Frontal cortex (tissue), 3 donors: ENCODE measurements at regions not wholly inside any gene's neighbourhood (a gene's known extent, or its start where the extent isn't known, plus 50 kb on each side); places are given as distances from the start of the nearest gene placed in this dataset.
A peak's percentile ranks its signal among the peaks of the same experiment; 100 is the strongest.
"Not testable (repeated sequence)": the region's sequence is repeated elsewhere in the genome, so short reads cannot be mapped to it uniquely, and the experiment has no call there.

ENCODE experiments used
- DNase-seq, 2 donors: peaks; one replicate each; pipeline ENCODE4 v3.0.0; 2012; ENCODE audit warnings: low spot score in 2 of 2
- FAIRE-seq: peaks from 2 replicates; lab custom pipeline; 2012; peaks lifted over from hg19 to GRCh38; lab: Jason Lieb, UNC
- donor health status: control.
- donor health status: control.
- donor health status: control.

DNA sequence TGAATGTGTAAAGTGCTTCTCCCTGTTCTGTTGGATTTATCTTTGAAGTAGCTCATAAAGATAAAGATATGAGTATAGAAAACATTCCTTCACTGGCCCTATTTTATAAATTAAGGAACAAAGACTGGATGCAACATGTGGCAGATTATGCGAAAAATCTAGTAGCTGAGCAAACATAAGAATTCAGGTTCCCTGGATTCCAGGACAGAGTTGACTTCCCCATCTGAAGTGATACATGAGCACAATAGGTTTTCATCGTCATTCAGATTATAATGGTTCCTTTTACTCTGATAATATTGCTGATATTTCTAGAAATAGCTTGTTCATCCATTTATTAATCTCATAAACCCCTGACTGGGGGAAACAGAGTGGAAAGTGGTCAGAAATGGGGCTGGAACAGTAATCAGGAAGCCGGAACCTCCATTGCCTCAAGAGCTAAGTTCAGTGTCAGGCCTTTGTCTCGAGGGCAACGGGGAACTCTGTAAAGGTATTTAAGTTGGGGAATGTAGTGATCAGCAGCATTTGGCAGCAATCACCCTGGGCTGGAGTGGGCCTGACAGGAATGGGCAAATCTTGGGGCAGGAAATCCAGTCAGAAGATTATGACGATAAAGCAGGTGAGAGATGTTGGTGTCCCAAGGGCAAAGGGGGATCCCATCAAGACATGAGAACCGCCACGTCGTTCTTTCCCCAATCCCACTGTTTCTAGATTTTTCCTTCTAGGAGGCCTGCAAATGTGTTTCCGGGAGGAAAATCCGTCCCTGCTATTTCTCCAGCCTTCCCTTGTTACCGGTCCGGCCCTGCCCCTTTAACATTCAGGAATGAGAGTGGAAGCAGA is 232.5 kb upstream of the SERP2 start:
- DNase-seq, result no peak
- no peak for FAIRE-seq

DNA sequence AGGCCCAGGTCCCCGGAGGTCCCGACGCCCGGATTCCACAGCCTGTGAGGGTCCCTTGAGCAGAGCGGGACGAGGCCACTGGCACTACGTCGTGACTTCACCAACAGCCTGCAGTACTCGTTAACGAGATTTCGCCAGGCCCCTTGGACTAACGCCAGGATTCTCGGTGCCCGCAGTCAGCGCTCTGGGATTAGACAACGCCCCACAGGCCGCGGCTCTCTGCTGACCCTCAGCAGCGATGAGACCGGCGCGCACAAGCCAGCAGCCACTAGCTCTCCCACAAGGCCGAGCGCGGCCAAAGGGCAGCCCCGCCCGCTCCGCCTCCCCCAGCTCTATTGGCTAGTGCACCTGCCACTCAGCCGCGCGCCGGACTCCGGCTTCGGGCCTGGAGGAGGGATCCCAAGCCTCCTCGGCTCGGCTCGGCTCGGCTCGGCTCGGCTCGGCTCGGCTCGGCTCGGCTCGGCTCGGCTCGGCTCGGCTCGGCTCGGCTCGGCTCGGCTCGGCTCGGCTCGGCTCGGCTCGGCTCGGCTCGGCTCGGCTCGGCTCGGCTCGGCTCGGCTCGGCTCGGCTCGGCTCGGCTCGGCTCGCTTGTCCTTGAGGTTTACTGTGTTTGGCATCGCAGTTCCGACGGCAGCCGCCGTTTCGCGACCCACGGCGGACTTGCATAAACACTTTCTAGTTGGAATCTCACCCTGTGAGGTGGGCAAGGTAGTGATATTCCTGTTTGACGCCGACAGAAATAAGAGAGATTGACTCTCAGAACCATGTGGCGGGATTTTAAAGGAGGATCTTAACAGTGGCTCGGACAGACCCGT is 231.7 kb upstream of the SERP2 start:
- DNase-seq, result peak; percentile 94 to 99
- no peak for FAIRE-seq

DNA sequence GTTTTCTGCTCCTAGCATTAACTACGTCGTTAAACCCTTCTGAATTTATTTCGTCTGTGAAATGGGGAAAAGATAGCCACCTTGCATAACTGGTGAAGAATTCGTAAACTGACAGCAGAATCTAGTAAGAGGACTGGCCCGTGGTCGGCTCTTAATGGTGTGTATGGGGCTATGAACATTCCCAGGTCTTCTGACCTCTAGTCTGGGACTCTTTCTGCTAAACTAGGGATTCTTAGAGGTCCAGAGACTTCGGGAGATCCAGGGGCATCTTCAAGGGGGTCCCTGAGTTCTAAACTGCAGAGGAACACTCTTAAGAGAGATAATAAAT is 231.1 kb upstream of the SERP2 start:
- no peak for FAIRE-seq

DNA sequence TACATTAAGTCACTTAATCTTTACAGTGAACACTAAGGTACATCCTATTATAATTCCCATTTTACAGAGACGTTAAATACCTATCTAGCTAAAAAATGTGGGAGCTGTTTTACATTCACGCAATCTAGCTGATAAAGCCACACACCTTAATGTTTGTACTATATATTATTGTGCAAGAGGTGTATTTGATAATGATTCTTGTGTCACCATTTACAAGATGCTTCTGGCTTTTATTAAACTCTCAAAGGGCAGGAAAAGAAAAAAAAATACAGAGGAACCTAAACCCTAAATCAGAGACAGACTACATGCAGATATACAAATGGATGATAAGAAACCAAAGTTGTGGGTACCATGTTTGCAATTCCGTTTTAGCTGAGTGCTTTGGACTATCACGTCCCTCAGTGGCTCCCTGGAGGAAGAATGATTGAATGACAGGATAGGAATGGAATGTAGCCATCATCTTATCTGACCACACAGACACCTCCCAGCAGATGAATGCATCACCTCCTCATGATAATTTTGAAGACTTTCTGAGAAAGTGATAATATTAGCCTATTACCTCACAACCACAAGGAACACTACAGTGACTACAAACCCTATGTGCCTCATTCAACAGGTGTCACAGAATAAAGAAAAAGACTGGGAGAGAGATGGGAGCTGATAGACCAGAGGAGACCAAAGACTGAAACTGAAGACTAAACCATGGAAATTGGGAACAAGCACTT is 230.5 kb upstream of the SERP2 start:
- DNase-seq (no peak), FAIRE-seq (no peak)

More for the DNA sequence above, 231.1 kb upstream of the SERP2 start:
- DNase-seq, result peak in 1 of 2 donors; percentile 24

DNA sequence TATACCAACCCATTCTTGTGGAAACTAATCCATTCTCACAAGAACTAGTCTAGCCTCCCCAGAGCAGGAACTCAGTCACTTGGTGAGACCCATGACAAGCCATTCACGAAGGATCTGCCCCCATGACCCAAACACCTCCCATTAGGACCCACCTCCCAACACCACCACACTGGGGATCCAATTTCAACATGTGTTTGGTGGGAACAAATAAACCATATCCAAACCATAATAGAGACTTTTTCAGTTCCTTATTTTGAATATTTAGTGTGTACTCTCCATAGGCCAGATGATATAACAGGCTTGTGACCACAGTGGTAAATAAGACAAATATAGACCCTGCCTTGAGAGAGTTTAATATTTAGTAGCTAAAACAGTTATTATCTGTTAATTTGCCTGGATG is 227.5 kb upstream of the SERP2 start:
- FAIRE-seq, result no peak

DNA sequence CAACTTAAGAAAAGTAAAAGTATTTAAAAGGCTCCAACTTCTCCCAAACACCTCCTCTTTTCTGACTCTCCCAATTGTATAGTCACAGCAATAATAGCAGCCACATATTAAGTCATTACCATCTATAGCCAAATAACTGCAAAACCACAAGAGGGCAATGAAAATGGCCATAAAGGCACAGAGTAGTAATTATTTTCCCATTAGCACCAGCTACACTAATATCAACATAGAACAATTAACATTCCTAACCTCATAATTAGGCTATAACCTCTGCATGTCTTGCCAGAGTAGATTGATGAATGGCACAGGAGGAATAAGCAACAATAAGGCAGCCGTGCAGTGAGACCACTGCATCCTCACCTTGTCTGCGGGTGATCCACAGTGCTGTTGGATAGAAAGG is 226.4 kb upstream of the SERP2 start:
- FAIRE-seq (no peak), DNase-seq (no peak)

More for the DNA sequence above, 227.5 kb upstream of the SERP2 start:
- DNase-seq, result no peak

DNA sequence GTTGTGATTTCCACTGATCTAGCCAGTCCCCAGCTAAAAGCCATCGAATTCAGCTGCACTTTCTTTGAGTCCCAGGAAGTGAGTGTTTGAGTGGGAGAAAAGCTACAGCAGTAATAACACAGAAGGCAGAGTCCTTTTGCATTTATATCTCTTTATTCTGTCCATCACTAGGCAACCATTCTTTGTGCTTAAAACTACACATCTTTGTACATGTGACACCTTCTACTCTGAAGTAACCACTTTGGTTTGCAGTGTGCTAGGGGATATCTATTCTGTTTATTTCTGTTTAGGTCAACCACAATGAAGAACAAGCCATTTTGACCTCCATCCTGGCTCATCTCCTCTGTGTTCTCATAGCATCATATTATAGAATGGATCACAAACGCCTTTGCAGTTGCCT is 226.0 kb upstream of the SERP2 start:
- DNase-seq (no peak), FAIRE-seq (no peak)

DNA sequence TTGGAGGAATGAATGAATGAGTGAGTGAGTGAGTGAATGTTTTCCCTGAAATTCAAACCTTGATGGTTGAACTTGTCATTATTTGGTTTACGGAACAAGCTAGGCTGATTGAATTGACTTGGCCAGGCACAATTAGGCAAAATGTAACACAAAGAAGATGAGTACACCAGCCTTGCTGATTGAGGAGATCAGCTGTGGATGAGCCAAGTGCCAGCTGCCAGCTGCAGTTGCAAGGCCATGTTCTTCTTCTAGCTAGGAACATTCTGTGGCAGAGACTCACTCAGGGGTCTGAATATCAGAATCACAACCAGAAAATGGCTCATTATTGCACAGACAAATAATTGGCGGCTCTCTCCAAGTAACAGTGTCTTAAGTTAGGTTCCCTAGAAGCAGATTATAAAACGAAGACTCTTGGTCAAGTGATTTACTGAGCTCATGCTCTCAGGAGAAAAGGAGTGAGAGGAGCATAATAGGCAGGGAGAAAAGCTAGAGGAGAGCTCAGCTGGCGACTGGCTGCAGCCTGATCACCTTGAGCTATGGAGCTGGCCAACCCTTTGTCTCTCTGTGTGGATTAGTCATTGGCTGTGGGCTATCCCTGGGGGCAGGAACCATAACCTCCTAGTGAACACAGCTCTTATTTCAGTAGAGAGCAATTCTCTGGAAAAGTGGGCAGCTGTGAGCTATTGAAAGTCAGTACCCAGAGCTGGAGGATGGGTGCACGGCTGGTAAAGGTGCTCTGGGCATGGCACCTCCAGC is 225.3 kb upstream of the SERP2 start:
- DNase-seq (no peak), FAIRE-seq (no peak)

DNA sequence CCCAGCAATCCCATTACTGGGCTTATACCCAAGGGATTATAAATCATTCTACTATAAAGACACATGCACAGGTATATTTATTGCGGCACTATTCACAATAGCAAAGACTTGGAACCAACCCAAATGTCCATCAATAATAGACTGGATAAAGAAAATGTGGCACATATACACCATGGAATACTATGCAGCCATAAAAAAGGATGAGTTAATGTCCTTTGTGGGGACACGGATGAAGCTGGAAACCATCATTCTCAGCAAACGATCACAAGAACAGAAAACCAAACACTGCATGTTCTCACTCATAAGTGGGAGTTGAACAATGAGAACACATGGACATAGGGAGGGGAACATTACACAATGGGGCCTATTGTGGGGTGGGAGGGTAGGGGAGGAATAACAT is 224.4 kb upstream of the SERP2 start:
- FAIRE-seq, DNase-seq: not testable (repeated sequence)

DNA sequence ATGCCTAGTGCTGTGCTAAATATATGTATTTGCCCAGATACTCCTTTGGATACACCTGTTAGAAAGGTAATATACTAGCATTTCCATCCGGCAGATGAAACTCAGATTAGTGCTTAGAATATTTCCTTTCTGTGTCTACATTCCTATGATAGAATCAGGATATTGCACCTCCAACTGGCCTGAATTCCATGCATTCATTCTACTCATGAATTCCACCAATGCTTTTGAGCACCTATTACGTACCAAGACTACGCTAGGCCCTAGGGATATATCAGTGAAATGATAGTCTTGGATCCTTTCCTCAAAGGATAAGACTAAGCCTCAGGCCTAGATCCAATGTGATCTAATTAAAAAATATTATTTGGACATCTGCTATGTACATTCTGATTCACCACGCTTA is 223.8 kb upstream of the SERP2 start:
- no peak for FAIRE-seq
- DNase-seq, result no peak

DNA sequence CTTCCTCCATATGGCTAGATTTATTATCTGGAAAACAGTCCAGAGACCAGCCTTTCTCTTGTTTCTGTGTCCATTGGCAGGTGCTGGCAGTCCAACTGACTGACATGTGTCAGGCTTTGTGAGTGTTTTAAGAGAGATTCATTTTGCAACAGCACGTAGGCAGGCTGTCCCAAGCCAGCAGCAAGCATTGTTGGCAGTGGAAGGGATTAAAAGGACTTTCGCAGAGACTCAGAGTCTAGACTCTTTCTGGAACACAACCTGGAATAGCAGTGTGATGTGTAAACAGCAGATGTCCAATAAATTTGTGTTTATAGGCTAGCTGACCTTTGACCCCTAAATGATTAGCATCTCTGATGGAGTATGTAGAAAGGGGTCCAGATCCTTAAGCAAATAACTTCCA is 222.2 kb upstream of the SERP2 start:
- DNase-seq (no peak), FAIRE-seq (no peak)

DNA sequence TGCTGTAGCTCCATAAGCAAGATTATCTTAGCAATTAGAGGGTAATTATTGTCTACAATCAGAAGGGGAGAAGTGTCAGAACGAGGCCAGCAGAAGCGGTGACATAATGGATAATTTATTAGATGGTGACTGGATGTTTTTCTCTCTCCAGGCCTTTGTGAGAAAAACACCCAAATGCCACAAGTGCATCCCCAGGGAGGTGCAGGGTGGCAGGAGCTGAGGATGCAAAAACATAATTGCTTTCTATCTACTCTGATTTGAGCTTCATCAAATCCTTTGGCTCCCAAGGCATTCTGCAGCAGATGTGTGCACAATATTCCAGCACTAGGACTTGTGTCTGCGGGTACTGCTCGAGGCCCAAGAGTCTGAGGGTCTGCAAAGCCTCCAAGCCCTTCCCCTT is 220.1 kb upstream of the SERP2 start:
- DNase-seq (no peak), FAIRE-seq (no peak)

DNA sequence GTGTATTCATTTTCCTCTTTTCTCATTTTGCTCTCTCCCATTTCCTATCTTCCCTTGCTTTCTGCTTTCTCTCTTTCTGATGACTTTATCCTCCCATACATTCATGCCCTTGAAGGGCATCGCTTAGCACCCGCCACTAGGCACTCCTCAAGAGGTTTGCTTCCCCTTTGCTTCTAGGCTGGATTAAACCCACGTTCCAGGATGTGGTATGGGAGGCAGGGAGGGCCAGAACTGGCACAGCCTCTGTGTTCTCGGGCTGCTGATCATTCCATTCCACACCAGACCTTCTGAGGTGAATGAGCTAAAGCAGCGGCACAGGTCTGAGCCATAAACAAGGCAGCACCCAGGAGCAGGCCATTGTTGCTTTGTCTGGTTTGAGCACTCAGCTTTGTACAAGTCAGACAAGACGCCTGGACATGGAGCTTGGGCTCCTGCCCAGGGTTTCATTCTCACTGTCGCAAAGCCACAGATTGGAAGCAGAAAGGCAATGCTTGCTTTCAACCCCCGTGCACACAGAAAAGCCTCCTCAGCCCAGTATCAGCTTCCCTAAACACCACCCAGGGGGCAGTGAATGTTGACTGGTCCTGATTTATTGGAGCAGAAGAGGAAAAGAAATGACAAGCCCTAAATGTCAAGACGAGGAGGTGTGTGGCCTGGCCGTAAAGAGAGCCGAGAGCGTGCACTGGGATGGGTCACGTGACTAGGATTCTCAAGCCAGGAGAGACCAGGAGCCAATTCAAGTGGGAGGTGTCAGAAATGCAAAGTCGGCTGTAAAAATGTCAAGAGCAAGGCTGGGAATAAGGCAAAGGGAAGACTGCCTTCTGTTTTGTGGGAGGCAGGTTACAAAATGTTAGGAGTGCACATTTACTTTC is 218.0 kb upstream of the SERP2 start:
- DNase-seq, result peak in 1 of 2 donors; percentile 32
- no peak for FAIRE-seq

DNA sequence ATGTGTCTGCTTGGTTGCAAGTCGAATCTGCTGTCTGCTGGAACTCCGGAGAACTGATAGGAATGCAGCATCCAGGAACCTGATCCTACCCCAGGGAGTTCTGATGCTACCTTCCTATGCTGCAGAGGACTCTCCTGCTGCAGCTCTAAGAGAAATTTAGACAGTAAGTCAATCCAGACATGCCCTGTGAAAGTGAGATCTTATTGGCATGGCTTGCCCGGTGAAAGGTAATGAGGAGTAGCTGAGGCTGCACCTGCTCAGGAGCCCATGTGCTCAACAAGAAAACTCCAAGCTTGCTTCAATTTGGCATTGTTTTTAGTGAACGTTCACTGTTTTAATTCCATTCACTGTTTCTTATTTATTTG is 217.3 kb upstream of the SERP2 start:
- FAIRE-seq (no peak), DNase-seq (no peak)

DNA sequence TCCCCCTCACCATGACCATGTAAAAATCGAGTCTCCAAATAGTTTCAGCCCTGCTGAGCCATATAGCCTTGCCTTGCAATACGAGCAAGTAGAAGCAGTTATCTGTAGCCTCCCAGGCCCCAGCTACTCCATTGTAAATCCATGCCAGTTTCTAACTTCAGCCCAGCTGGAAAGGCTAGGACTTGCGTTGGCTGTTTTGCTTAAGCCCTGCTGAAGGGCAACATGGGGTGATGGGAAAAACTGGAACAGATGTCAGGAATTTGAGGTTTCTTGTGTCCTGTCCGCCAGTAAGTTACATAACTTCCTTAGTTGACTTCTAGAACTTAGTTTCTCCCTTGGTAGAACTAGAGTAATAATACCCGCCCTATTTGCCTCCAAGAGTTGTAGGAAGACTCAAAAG is 216.0 kb upstream of the SERP2 start:
- FAIRE-seq, result no peak

DNA sequence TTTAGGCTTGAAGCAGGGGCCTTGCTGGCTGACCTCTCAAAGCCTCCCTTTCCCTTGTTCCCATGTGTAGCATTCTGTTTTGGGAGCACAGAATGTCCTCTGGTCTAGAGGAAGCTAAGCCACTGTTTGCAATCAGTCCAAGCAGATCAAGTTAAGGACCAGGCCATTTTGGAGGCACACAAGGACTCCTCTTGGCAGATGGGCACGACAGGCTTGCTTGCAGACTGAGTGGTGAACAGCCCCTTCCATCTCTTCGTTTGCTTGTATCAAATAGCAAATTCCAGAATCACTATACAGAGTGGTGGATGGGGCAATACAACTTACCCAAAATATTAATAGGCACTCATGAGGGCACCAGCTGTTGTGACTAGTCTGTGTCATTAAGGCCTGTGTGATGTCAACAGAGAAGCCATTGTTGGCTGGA is 215.5 kb upstream of the SERP2 start:
- DNase-seq (no peak), FAIRE-seq (no peak)

More for the DNA sequence above, 216.0 kb upstream of the SERP2 start:
- DNase-seq, result no peak

DNA sequence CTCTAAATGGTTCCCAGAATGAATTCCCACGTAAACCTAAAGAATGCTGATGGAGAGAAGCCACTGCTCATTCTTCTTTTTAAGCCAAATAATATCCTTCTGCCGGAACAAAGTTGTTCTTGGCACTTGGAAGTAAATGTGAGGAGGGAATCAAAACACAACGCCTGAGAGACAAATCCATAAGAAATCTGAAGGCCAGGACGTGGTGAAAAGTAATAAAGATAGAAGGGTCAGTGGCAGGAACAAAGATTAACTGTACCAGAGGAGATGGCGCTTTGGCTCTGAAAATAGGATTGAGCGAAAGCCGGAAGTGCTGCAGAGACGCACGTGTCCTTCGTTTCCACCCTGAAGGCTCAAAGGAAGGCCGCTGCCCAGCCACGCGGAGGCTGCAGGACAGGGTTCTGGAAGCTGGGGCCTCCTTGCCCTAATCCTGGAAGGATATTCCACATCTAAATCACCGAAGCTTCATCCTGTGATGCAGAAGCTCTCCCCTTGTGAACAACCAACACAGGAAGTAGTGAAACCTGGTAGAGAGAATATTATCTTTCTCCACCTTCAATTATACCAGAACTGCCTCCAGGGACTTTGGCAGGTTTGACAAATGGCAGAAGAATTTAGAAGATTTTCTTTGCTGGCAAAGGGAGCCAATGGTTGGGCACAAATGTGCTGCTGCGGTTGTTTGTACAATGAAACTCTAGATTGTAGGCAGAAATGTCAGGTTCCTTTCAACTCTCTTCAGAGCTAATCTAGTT is 214.6 kb upstream of the SERP2 start:
- DNase-seq (no peak), FAIRE-seq (no peak)

DNA sequence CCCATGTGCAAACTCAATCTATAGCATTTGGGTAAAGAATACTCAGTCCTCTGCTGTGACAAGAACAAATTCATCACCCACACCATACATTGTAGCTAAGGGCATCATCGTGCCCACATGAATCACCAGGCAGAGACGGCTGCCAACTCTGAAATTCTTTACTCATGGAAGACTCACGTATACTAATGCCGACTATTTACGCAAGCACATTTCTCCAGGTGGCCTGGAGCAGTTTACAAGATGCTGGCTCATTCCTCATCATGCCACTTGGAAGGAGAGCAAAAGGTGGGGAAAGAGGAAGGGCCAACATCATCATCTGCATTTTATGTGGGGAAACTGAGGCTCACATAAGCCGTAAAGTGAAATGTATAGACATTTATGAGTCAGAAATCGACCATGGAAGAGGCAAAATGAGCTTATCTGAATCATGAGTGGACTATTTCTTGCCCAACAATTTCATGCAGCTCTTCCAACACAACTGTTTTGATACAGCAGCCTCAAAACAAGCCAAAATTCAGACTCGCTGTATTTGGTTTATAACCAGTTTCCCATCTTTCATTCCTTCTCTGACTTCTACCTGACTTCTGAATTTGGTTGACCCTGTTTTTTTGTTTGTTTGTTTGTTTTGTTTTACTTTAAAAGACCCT is 213.9 kb upstream of the SERP2 start:
- FAIRE-seq, result no peak
- no peak for DNase-seq
